HG03571 (cell line): ENCODE measurements at regions not wholly inside any gene's neighbourhood (a gene's known extent, or its start where the extent isn't known, plus 50 kb on each side); places are given as distances from the start of the nearest gene placed in this dataset.

Experiments used
- ATAC-seq: cut with Tn5 transposase; IDR thresholded peaks from one replicate; pipeline ENCODE4 v1.9.1; 2021; ENCODE audit not compliant: unreplicated experiment

DNA sequence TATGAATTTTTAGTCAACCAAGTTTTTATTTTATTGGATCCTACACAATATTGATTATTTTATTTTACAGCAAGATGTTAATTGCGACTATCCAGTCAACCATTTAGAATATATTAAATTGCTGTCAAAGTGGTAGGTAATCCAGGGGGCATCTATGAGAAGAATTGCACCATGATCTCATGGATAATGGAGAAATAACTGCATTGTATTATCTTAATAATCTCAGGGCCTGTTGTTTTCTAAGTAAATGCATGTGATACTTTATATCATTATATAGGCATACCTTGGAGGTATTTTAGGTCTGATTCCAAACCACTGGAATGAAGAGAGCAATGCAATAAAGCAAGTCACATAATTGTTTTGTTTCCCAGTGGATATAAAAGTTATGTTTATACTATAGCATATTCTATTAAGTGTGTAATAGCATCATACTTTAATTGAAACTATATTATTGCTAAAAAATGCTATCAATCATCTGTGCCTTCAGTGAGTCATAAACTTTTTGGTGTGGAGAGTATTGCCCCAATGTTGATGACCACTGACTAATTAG is 595.4 kb upstream of the CHORDC1 start:
- no peak for ATAC-seq

- ATAC-seq, result no peak
These were observed 586.7 kb upstream of the CHORDC1 start for GRCh38 chr11:90809581-90809980.

- no peak for ATAC-seq
These were observed 582.3 kb upstream of the CHORDC1 start for GRCh38 chr11:90805172-90805571.

DNA sequence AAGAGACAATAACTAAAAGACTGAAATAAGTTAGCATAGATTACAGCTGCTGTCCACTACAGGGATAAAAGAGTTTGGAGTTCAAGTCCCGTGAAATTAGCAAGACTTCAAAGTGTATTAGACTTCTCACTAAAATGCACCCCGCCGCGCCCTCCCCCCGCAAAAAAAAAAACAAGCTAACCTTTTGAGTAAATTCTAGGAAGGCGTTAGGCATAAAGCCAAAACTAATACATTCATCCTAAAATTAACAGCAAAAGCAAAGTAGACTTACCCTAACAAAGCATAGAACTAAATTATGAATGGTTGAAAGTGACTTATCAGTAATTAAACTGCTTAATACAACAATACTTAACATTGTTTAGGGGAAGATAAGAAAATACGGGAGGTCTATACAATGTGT is 581.0 kb upstream of the CHORDC1 start:
- ATAC-seq, result no peak

GRCh38 chr11:90803366-90803765 is 580.5 kb upstream of the CHORDC1 start:
- no peak for ATAC-seq

GRCh38 chr11:90798769-90799168 is 575.9 kb upstream of the CHORDC1 start:
- ATAC-seq, result no peak

- no peak for ATAC-seq
These were observed 572.9 kb upstream of the CHORDC1 start for GRCh38 chr11:90795746-90796145.

DNA sequence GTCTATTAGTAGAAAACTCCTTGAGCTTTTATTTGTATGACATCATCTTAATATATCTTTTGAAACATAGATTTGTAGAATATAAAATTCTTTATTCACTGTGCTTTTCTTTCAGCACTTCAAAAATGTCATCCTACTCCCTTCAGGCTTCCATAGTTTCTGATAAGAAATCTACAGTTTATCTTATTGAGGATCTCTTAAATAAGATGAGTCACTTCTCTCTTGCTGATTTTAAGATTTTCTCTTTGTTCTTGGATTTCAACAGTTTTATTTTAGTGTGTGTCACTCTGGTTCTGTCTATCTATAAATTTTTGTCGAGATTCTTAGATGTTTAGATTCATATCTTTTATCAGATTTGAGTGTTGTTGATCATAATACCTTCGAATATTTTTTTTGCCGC is 566.1 kb upstream of the CHORDC1 start:
- ATAC-seq, result no peak

GRCh38 chr11:90784241-90784814 is 561.5 kb upstream of the CHORDC1 start:
- no peak for ATAC-seq

DNA sequence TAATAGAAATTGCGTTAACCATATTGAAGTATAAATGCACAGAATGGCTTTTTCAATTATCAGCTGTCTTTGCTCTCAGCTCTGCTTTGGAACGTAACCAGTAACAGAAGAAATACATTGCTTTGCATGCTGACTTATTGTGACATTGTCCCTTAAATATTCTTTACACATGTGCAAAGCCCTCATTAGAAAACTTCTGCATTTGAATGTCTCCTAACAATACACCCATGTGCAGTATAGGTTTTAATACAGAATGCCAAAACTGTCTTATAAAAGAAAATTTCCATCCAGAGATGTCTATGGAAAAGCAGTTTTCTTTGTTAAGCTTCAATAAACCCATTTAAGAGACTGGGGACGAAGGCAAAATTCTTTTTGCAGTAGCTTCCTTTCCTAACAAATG is 560.3 kb upstream of the CHORDC1 start:
- ATAC-seq, result no peak

- ATAC-seq, result no peak
These were observed 556.2 kb upstream of the CHORDC1 start for GRCh38 chr11:90779098-90779497.

DNA sequence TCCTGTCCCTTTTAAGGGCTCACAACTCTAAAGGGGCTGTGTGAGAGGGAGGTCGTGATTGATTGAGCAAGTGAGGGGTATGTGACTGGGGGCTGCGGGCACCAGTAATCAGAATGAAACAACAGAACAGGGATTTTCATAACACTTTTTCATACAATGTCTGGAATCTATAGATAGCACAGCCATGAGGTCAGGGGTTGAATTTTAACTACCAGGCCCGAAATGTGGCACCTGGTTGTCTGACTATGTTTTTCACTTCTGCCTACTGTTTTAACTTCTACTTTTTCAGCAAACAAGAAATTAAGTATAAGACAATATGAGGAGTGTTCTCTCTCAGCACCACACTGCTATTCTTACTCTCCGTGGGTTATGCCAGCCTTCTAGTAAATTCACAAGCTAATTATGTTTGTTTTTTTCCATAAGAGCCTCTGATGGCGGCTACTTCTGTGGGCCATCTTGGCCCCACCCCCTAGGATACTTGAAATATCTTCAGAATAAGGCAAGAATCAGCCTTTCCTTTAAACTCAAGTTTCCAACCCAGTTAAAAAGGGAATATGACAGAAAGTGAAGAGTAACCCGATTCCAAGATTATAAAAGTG is 552.8 kb upstream of the CHORDC1 start:
- peak; percentile 74 for ATAC-seq

GRCh38 chr11:90774727-90775566 is 552.1 kb upstream of the CHORDC1 start:
- ATAC-seq, result no peak

DNA sequence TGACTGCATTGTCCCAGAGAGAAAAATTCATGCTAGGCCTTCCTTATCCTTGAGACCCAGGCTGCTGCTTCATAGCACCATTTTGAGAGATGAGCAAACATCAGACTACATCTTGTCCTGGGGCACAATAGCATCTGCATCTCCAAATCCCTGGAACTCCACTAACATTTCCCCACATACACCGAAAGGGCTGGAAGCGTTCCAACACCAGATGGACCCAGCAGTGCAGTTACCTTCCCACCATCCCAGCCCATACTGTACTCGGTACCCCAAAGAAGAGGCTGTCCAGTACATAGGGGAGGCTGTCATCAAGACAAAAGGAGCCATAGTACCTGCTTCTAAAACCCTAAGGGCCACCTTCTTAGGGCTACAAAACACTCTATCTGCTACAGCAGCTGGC is 547.2 kb upstream of the CHORDC1 start:
- no peak for ATAC-seq

- ATAC-seq, result no peak
These were observed 543.3 kb upstream of the CHORDC1 start for GRCh38 chr11:90766121-90766520.

DNA sequence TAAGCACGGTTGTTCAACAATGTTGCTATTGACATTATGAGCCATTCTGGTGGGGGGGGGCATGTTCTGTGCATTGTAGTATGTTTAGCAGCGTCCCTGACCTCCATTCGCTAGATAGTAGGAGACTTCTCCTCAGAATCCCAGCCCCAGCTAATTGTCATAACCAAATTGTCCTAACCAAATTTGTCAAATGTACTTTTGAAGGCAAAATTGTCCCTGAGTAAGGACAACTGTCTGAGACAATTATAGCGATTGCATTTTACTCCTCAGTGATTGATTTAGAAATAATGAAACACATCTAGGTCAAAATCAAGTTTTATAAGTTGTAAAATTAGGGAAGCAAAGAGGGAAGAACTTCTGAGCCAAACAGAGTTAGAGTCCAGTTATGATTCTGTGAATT is 541.8 kb upstream of the CHORDC1 start:
- ATAC-seq, result no peak

DNA sequence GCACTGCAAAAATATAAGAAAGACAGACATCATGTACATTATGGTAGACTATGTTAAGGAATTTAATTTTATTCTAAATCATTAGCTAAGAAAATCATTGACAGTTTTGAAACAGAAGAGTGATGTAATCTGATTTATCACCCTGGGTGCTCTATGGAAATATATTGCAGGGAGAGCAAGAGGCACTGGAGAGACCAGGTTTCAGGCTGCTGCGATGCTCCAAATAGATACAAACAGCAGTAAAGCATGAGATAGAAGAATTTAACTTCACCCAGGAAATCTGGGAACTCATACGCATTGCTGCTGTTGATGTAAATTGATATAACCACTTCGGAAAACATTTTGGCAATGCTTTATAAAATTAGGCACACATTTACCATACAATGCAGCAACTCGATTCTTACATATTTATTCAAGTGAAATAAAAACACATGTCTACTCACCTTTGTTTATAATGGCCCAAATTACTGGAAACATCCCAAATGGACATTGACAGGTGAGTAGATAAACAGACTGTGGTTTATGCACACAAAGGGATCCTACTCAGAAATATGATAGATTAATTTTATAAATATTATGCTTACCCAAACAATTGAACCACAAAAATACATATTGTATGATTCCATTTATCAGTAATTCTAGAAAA is 535.1 kb upstream of the CHORDC1 start:
- no peak for ATAC-seq

DNA sequence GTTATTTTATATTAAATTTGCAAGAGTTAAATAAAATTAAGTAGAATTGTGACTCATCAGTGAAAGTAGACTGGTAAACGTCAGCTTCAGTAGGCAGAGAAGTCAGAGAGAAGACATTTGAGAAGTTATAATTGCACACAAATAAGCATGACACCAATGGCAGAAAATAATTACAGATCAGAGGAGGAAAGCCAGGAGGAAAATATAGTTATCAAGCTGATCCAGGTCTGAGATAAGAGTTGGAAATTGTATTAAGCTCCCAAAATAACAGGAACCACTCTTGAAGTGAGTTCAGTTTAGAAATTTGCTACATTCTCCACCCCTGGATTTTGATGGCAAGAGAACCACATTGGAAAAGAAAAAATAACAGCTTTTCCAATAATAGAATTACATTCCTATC is 533.8 kb upstream of the CHORDC1 start:
- ATAC-seq, result no peak

DNA sequence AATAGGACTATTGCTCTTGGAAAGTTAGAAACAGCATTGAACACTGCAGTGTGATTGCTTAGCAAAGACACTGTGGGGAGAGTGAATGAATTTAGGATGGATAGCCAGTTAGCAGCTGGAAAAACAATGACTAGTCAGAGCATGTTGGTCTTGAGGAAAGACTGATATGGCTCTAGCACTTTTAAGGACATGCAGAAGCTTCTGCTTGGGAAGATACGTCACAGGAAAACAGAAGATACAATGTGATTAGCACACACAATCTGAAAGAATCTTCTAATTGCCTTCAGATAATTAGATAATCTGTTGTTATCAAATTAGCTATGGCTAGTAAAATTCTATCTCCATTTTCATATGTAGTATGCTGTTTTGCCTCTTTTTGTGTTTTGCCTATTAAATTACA is 530.7 kb upstream of the CHORDC1 start:
- no peak for ATAC-seq

GRCh38 chr11:90747057-90747456 is 524.2 kb upstream of the CHORDC1 start:
- ATAC-seq, result no peak

- ATAC-seq, result no peak
These were observed 521.3 kb upstream of the CHORDC1 start for GRCh38 chr11:90744169-90744568.

GRCh38 chr11:90738799-90739198 is 516.0 kb upstream of the CHORDC1 start:
- ATAC-seq, result no peak
